Activated CD4-positive, alpha-beta T cell treated with anti-CD3 and anti-CD28 coated beads for 24 hours (primary cell): ENCODE measurements at regions not wholly inside any gene's neighbourhood (a gene's known extent, or its start where the extent isn't known, plus 50 kb on each side); places are given as distances from the start of the nearest gene placed in this dataset.

Source experiments
- DNase-seq, 2 donors: peaks; one replicate each; pipeline ENCODE4 v3.0.0-alpha.2; 2020; ENCODE audit warnings: low read depth in 2 of 2

- no peak for DNase-seq
Measured at GRCh38 chr6:14903176-14904038, 342.5 kb upstream of the JARID2 start.

DNA sequence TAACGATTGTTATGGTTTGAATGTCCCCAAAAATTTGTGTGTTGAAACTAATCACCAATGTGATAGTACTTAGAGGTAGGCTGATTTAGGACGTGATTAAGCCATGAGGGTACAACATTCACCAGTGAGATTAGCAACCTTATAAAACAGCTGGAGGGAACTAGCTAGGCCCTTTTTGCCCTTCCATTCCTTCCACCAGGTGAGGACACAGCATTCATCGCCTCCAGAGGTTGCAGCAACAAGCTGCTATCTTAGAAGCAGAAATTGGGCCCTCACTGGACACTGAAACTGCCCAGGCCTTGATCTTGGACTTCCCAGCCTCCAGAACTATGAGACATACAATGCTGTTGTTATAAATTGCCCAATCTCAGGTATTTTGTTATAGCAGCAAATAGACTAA lies 340.7 kb upstream of the JARID2 start:
- DNase-seq = no peak

GRCh38 chr6:14906621-14907020 lies 339.2 kb upstream of the JARID2 start:
- DNase-seq = no peak

GRCh38 chr6:14910692-14911547 lies 334.9 kb upstream of the JARID2 start:
- DNase-seq = no peak

- no peak for DNase-seq
Measured at GRCh38 chr6:14912226-14912625, 333.6 kb upstream of the JARID2 start.

DNA sequence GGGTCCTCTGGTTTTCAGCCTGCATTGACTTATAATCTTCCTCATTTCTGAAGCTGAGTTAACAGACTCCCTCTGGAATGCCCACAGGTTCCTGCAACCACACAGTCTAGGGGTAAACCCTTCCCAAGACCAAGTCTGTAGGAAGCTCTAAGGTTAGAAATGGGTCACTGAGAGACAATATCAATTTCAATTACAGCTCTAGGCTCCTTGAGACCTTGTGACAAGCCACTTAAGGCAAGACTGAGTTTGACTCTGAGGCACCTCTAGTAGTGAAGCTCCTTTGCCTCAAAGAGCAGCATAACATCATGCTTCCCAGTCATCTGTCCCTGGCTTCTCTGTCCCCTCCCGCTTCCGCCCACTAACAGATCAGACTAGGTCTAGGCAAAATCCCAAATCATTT lies 333.2 kb upstream of the JARID2 start:
- DNase-seq = no peak

DNA sequence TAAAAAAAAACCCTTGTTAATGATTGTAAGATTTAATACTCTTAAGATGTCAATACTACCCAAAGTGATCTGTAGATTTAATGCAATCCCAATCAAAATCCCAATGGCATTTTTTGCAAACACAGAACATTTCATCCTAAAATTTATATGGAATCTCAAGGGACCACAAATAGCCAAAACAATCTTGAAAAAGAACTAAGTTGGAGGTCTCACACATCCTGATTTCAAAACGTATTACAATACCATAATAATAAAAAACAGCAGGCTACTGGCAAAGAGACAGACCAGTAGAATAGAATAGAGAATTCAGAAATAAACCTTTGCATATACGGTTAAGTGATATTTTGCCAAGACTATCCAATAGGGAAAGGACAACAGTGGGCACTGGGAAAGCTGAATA lies 331.9 kb upstream of the JARID2 start:
- no peak for DNase-seq

- DNase-seq = no peak
Measured at GRCh38 chr6:14915888-14916832, 329.7 kb upstream of the JARID2 start.

- DNase-seq = no peak
Measured at GRCh38 chr6:14917109-14917910, 328.6 kb upstream of the JARID2 start.

DNA sequence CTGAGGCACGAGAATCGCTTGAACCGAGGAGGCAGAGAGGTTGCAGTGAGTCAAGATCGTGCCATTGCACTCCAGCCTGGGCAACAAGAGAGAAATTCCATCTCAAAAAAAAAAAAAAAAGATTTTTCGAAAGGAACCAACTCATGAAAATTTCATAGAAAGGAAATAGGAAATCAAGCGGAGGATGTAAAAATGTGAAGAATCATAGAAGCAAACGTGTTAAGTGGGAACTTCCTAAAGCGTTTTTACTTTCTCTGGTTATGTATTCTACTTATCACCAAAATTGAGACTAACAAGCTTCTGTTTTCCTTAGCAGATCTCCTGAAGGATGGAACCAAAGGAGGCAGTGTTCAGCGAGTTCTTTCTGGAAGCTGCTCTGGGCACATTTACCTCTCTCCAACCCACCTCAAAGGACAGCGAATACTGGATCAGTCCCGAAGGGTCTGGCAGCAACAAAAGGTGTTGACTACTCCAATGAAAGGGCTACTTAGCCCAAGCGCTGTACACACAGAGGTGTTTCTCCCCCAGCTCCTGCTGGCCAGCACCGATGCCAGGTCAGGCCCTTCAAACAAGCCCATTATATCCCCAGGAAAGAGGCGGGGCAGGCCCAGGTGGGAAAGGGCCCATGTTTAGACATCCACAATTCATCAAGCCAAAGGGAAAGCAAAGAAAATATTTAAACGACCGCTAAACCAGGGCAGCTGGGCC lies 327.5 kb upstream of the JARID2 start:
- no peak for DNase-seq

DNA sequence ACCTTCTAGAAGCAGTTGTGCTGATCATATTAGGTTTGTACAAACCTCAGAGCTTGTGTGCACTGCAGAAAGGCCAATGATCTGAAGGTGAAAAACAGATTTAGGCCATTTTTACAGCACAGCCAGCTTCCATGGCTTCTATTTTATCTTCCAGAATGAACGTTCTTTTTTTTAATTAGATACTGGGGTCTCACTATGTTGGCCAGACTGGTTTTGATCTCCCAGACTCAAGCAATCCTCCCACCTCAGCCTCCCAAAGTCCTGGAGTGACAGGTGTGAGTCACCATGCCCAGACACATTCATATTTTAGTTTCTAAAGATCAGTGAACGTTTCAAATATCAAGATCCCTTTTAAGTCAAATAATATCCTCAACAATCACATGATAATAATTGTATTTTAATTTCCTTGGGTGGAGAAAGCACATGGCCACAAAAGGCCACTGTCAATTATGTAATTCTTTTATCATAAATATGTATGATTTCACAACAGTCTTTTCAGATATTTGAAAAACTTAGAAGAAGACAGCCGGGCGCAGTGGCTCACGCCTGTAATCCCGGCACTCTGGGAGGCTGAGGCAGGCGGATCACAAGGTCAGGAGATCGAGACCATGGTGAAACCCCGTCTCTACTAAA lies 326.7 kb upstream of the JARID2 start:
- DNase-seq = no peak

GRCh38 chr6:14920276-14920675 lies 325.6 kb upstream of the JARID2 start:
- DNase-seq = no peak

- DNase-seq = no peak
Measured at GRCh38 chr6:14921170-14921569, 324.7 kb upstream of the JARID2 start.

DNA sequence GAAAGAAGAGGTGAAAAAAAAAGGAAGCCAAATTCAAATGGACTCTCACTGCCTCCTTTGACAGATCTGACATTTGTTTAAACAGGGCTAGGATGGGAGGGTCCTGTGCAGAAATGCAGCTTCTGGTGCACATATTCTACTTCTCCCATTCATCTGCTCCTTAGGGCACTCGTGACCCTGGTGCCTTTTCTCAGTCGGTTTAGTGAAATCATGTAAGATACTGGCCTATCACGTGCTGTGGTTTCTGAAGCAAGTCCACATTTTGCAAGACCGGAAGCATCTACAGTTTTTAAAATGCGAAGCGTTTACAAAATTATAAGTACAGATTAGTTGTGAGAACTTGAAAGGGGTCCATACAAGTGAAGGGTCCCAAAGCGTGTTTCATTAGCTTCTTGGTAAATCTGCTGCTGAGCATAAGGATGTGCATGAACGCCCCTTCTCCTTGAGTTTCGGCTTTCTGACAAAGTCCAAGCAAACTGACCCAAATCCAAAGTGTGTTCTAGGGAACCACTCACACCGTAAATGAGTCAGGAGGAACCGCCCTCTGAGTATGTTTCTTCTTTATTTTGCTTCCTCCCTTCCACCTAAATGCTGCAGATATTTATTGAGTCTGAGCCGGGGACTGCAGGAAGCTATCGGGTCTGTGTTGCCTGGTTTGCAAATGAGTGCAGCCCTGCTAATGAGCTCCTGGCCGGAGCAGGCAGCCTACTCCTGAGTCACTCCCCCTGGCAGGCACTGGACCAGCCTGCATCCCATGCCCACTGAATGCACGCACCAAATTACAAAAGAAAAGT lies 323.8 kb upstream of the JARID2 start:
- no peak for DNase-seq

GRCh38 chr6:14922706-14923460 lies 323.0 kb upstream of the JARID2 start:
- no peak for DNase-seq

DNA sequence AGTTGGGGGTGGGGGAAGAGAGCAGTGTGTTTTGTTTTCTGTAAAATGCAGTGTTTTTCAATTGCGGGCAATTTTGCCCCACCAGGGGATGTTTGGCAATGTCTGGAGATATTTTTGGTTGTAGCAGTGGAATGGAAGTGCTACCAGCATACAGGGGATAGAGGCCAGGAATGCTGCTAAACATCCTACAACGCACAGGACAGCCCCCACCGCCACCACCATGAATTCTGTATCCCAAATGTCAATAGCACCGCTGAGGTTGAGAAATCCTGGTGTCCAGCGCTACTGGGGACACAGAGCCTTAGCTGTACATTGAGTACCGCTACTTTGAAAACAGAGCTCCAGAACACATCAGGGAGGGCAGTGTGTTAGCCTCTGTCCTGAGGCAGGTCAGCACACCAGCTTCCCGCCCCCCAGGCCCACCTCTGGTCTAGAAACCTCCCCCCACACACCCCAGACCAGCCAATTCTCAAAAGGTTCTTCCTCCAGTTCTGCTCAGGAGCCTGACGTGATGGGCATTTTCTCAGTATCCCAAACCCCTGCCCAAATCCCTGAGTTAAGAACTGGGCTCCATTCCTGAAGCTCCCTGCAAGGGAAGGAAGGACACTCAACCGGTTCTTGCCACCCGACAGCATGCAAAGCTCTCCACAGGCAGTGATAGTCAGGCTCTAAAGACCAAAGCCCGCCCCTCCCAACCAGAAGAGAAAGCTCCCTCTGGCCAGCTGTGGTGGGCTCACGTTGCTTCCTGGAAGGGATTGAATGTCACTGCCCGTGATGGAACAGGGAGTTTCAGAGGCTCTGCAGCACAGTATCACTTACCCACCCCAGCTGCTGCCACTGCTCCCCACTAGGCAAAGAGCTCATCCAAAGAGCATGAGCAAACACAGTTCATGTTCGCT lies 321.5 kb upstream of the JARID2 start:
- no peak for DNase-seq

- no peak for DNase-seq
Measured at GRCh38 chr6:14925025-14925698, 320.7 kb upstream of the JARID2 start.
